DND-41 (cell line): ENCODE measurements at regions not wholly inside any gene's neighbourhood (a gene's known extent, or its start where the extent isn't known, plus 50 kb on each side); places are given as distances from the start of the nearest gene placed in this dataset.

Experiments used
- CTCF ChIP-seq: IDR thresholded peaks from 2 replicates; pipeline ENCODE4 v1.5.1; 2012; ENCODE audit warnings: borderline replicate concordance, low read length, moderate library complexity, mild to moderate bottlenecking; ENCODE audit not compliant: poor library complexity, severe bottlenecking; ENCODE audit errors: extremely low read depth
- EZH2 ChIP-seq: IDR thresholded peaks from 3 replicates; pipeline ENCODE4 v1.6.1; 2012; ENCODE audit warnings: borderline replicate concordance, low read depth, mild to moderate bottlenecking, moderate library complexity, low read length, inconsistent platforms; ENCODE audit not compliant: severe bottlenecking

DNA sequence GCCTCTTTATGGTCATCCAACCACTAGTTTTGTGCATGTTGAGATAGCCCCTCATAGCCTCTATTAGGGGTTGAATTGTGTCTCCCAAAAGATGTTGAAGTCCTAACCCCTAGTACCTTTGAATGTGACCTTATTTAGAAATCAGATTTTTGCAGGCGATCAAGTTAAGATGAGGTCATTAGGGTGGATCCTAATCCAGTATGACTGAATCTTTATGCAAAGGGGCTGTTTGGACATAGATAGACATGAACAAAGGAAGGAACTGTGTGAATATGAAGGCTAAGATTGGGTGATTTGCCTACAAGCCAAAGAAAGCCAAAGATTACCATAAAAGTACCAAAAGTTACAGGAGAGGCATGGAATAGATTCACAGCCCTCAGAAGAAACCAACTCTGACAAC is 209.6 kb downstream of the NUAK1 start:
- TF ChIP-seq CTCF = no peak
- TF ChIP-seq EZH2 = no peak
